NT2/D1 (cell line): ENCODE measurements at regions not wholly inside any gene's neighbourhood (a gene's known extent, or its start where the extent isn't known, plus 50 kb on each side); places are given as distances from the start of the nearest gene placed in this dataset.

Source experiments
- SUZ12 ChIP-seq: IDR thresholded peaks from 2 replicates; pipeline ENCODE4 v1.6.1; 2011; ENCODE audit not compliant: insufficient read length, insufficient read depth; ENCODE audit errors: extremely low read depth
- ZNF274 ChIP-seq: IDR thresholded peaks from 2 replicates; pipeline ENCODE4 v1.6.1; 2011; ENCODE audit warnings: mild to moderate bottlenecking, low read depth, low read length

DNA sequence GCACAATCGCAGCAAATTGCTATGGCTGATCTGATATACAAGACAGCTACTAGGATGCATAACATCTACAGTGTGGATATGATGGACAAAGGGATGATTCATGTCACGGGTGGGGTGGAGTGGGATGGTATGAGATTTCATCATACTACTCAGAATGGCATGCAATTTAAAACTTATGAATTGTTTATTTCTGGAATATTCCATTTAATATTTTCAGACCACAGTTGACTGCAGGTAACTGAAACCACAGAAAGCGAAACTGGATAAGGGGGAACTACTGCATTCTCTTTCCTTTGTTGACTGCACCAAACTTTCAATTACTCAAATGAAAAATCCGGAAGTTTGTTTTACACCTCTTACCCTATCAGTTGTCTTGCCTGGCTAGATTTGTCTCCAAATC, 94.4 kb upstream of the NEUROD1 start:
- TF ChIP-seq SUZ12 (no peak), ZNF274 (no peak)
